GM12878 (cell line): ENCODE measurements at regions not wholly inside any gene's neighbourhood (a gene's known extent, or its start where the extent isn't known, plus 50 kb on each side); places are given as distances from the start of the nearest gene placed in this dataset.

Source experiments
- ATAC-seq: fragments of 200-7000 bp; cut with Tn5 transposase; 3 replicates; pipeline ENCODE4 v1.9.1; 2020; ENCODE audit warnings: mild to moderate bottlenecking, moderate library complexity
- BruUV-seq: library from RNA; stranded (reverse); fragments of 400-500 nt; replicated peaks from 2 replicates; lab custom pipeline; 2021; lab: Mats Ljungman, UMichigan
- CTCF ChIA-PET: fragments of 300-600 bp; sonication (Branson Sonifier 250); formaldehyde crosslinking; extraction: SDS; loops from one replicate; lab custom pipeline; 2021; ENCODE audit warnings: inconsistent platforms; lab: Yijun Ruan, JAX
- POLR2A ChIA-PET: fragments of 350-600 bp; formaldehyde crosslinking; extraction: SDS; loops from one replicate; lab custom pipeline; 2021; ENCODE audit warnings: inconsistent platforms; lab: Charles Lee
- RAD21 ChIA-PET: fragments of 300-600 bp; sonication (Branson Sonifier 250); formaldehyde crosslinking; loops from one replicate; lab custom pipeline; 2023; ENCODE audit warnings: antibody characterized with exemption; ENCODE audit not compliant: unreplicated experiment; lab: Charles Lee
- SMC1A ChIA-PET: fragments of 300-600 bp; sonication (Branson Sonifier 250); formaldehyde crosslinking; loops from one replicate; lab custom pipeline; 2023; ENCODE audit not compliant: unreplicated experiment, uncharacterized antibody; lab: Charles Lee
- DNase-seq: peaks from one replicate; pipeline ENCODE4 v3.0.0-alpha.2; 2011; ENCODE audit warnings: low read depth, low spot score
- FAIRE-seq: peaks from 3 replicates; lab custom pipeline; 2011; peaks lifted over from hg19 to GRCh38; lab: Jason Lieb, UNC
- H2AFZ ChIP-seq: 2 replicates; pipeline ENCODE4 v1.6.0; 2011; ENCODE audit warnings: low read depth, low read length, control low read depth; ENCODE audit not compliant: control insufficient read depth
- H3K27ac ChIP-seq: 2 replicates; pipeline ENCODE4 v1.5.1; 2011; ENCODE audit warnings: control low read depth; ENCODE audit not compliant: control insufficient read depth, insufficient read depth
- H3K27me3 ChIP-seq, 2 experiments: replicated peaks in 1 of 2; 2 replicates each; pipeline versions ENCODE4 v1.6.0 to v1.6.1; 2011; ENCODE audit warnings: low read length in 1 of 2; ENCODE audit not compliant: control insufficient read depth in 2 of 2, insufficient read depth in 2 of 2
- H3K36me3 ChIP-seq, 2 experiments: 2 replicates each; pipeline ENCODE4 v1.5.1; 2011; ENCODE audit warnings: low read length in 1 of 2; ENCODE audit not compliant: control insufficient read depth in 2 of 2, insufficient read depth in 2 of 2
- H3K4me1 ChIP-seq: 2 replicates; pipeline ENCODE4 v1.6.1; 2011; ENCODE audit warnings: mild to moderate bottlenecking, low read length, moderate library complexity, mixed read lengths; ENCODE audit not compliant: control insufficient read depth, insufficient read depth
- H3K4me2 ChIP-seq: 2 replicates; pipeline ENCODE4 v1.6.0; 2011; ENCODE audit warnings: control low read depth; ENCODE audit not compliant: control insufficient read depth, insufficient read depth
- H3K4me3 ChIP-seq: fragments of 200-600 bp; sonication (generic); 2 replicates; pipeline ENCODE4 v1.5.1; 2016
- H3K79me2 ChIP-seq: 2 replicates; pipeline ENCODE4 v1.6.0; 2011; ENCODE audit warnings: low read length; ENCODE audit not compliant: control insufficient read depth, insufficient read depth
- H3K9ac ChIP-seq: 2 replicates; pipeline ENCODE4 v1.8.0; 2011; ENCODE audit warnings: low read length, control low read depth, mixed read lengths; ENCODE audit not compliant: control insufficient read depth, insufficient read depth
- H3K9me3 ChIP-seq: replicated peaks from 3 replicates; pipeline ENCODE4 v1.5.1; 2011; ENCODE audit warnings: mild to moderate bottlenecking, low read length; ENCODE audit not compliant: control insufficient read depth, insufficient read depth
- H4K20me1 ChIP-seq: 2 replicates; pipeline ENCODE4 v1.6.0; 2011; ENCODE audit not compliant: control insufficient read depth, insufficient read depth
- BCL11A ChIP-seq: IDR thresholded peaks from 2 replicates; pipeline ENCODE4 v1.6.1; 2011; ENCODE audit warnings: low read depth, low read length
- IKZF1 ChIP-seq: fragments of 450-650 bp; conservative IDR thresholded peaks from 2 replicates; pipeline ENCODE4 v1.6.1; 2017; ENCODE audit warnings: antibody characterized with exemption, mild to moderate bottlenecking
- IKZF2 ChIP-seq, 2 experiments: fragments of 450-650 bp; IDR thresholded peaks; 2 replicates each; pipeline ENCODE4 v1.6.1; 2017; ENCODE audit warnings: mild to moderate bottlenecking in 2 of 2, moderate library complexity in 2 of 2
- MTA2 ChIP-seq: fragments of 450-650 bp; IDR thresholded peaks from 2 replicates; pipeline ENCODE4 v1.6.1; 2016; ENCODE audit warnings: low read depth, mild to moderate bottlenecking, moderate library complexity
- MYC ChIP-seq: IDR thresholded peaks from 2 replicates; pipeline ENCODE4 v1.6.1; 2011; ENCODE audit warnings: mild to moderate bottlenecking, low read length, moderate library complexity, inconsistent platforms; ENCODE audit not compliant: insufficient read depth, insufficient replicate concordance, insufficient read length, severe bottlenecking
- WGBS: methylation state at CpG from one replicate; pipeline ENCODE4 v1.1.6; 2016; ENCODE audit warnings: low lambda C conversion rate; ENCODE audit not compliant: insufficient replicate concordance, insufficient coverage; ENCODE audit errors: missing lambda C conversion rate; 5-methylcytosine and 5-hydroxymethylcytosine counted together
- in situ Hi-C: fragments of 300-500 bp; cut with MboI; formaldehyde crosslinking; loops from 9 replicates; pipeline ENCODE4 v1.14.3; 2018; ENCODE audit warnings: mixed read lengths
- intact Hi-C: fragments of 100-400 bp; cut with micrococcal nuclease; formaldehyde crosslinking; loops from one replicate; pipeline ENCODE4 v1.14.2; 2022; ENCODE audit not compliant: unreplicated experiment

- ATAC-seq (peak; percentile 66), FAIRE-seq (no peak), DNase-seq (no peak)
- no peak overlapping the region for H2AFZ ChIP-seq
- CTCF ChIA-PET = interaction anchor here (1.1 to 2.5 kb wide), 2 partner anchors 16 to 80 kb away, joined by 3 to 8 read pairs; no protein-coding TSS in a partner anchor
- WGBS = 27% methylated on average over 3 of the region's 3 CpGs
- intact Hi-C loops = no loop called here
- no peak overlapping the region for H3K4me2 ChIP-seq
- H3K36me3 ChIP-seq = no peaks in the 10 kb centered on the region
- no peaks in the 10 kb centered on the region for H3K79me2 ChIP-seq
- H3K4me1 ChIP-seq = no peaks in the 10 kb centered on the region
- no peak overlapping the region for H3K4me3 ChIP-seq
- TF ChIP-seq IKZF1 (peak; percentile 67), IKZF2 (IDR thresholded peaks at IDR 0.05) (peak; percentile 23 to 53; a peak in 2 of 4 replicates), BCL11A (no peak), MTA2 (peak; percentile 9; the same call in 1 of the 2 replicates), MYC (no peak)
- H3K9ac ChIP-seq = no peak overlapping the region
- no TSS peak for BruUV-seq
- POLR2A ChIA-PET = interaction anchor here (0.6 to 1.4 kb wide), 3 partner anchors 13 to 78 kb away, joined by 3 read pairs; no protein-coding TSS in a partner anchor
- H4K20me1 ChIP-seq = no peaks in the 10 kb centered on the region
- H3K27ac ChIP-seq = no peak overlapping the region
- in situ Hi-C loops = no loop called here
- H3K9me3 ChIP-seq = no peaks in the 10 kb centered on the region; the same call in 2 of the 3 replicates
- H3K27me3 ChIP-seq = no peaks in the 10 kb centered on the region
- SMC1A ChIA-PET = interaction anchor here (0.8 to 3.2 kb wide), 10 partner anchors 11 to 279 kb away, joined by 3 to 25 read pairs (median 6); no protein-coding TSS in a partner anchor
- RAD21 ChIA-PET = interaction anchor here (1.1 to 2.5 kb wide), 8 partner anchors 15 to 139 kb away, joined by 3 to 20 read pairs (median 6); no protein-coding TSS in a partner anchor
Measured at GRCh38 chr14:45728434-45729225, 475.6 kb upstream of the MIS18BP1 start.
